ENCODE measurements at regions not wholly inside any gene's neighbourhood (a gene's known extent, or its start where the extent isn't known, plus 50 kb on each side); places are given as distances from the start of the nearest gene placed in this dataset.

DNA sequence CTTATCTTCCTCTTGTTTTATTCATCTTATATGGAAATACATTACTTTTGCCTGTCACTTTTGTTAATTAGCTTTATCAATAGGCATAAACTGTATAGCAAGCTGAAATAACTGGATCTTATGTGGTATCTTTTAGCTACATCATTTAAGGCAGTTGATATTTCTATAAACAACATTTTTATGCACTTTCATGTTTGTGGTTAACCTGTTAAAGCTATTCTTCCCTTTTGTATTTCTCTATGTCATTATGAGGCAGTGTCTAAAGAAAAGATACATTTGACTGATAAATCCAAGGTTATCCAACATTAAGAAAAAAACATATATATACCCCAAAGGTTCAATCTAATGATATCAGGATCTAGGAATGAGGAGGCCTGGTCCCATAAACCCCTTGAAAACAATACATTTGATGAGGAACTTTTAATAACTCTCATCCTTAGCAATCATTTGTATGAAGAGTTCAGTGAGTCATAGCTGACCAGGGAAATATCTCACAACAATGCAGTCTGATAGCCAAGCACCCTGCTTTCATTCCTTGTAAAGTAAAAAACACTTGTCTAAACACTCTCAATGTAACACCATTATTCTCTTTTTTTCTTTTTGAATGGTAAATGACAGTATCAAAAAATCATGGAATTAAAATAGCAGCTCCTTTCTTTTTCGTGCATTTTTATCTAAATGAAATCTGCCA lies 300.9 kb downstream of the NEBL start:
- H4K8ac ChIP-seq (ENCODE audit: extremely low read depth, insufficient read depth, low read length), result no peak overlapping the region
- no peaks in the 10 kb centered on the region for H3K79me1 ChIP-seq (ENCODE audit: low read depth, low read length)
- no peak overlapping the region for H2AFZ ChIP-seq (ENCODE audit: low read length)
- H3K14ac ChIP-seq (ENCODE audit: insufficient read length), result no peak overlapping the region
- H3K9ac ChIP-seq (replicated peaks in 1 of 4; ENCODE audit: extremely low read depth in 1 of 4, low read depth in 3 of 4, low read length in 3 of 4), result no peak overlapping the region
- no peaks in the 10 kb centered on the region; the same call in 1 of the 2 replicates for H3K23me2 ChIP-seq (ENCODE audit: low read depth, low read length)
- FAIRE-seq, result no peak
- H3K27ac ChIP-seq (ENCODE audit: low read depth, low read length), result no peak overlapping the region
- H4K91ac ChIP-seq (replicated peaks; ENCODE audit: insufficient read length, low read length), result no peak overlapping the region
- H2BK12ac ChIP-seq (ENCODE audit: low read depth, low read length), result no peak overlapping the region
- 74% methylated on average over 1 of the region's 1 CpG; no CpG with 5 or more reads in 1 of the 2 experiments for WGBS, 2 experiments (ENCODE audit: extremely low coverage in 1 of 2, insufficient coverage in 1 of 2, insufficient read length in 1 of 2, insufficient replicate concordance in 2 of 2, low coverage in 1 of 2, low lambda C conversion rate in 2 of 2, missing lambda C conversion rate in 1 of 2)
- no peak overlapping the region for H2AK5ac ChIP-seq (ENCODE audit: low read depth, low read length)
- no peaks in the 10 kb centered on the region for H4K20me1 ChIP-seq (replicated peaks in 1 of 2; ENCODE audit: control insufficient read depth in 1 of 2, insufficient read depth in 2 of 2, low read length in 2 of 2)
- no peak overlapping the region for H3K4ac ChIP-seq (replicated peaks; ENCODE audit: insufficient read length, low read depth, low read length)
- H3K4me2 ChIP-seq (ENCODE audit: insufficient read depth in 1 of 2, low read depth in 2 of 2, low read length in 2 of 2), result no peak overlapping the region
- no peaks in the 10 kb centered on the region for H3K27me3 ChIP-seq (replicated peaks in 1 of 4; ENCODE audit: control insufficient read depth in 3 of 4, extremely low read depth in 1 of 4, insufficient read depth in 3 of 4, low read length in 3 of 4)
- no peaks in the 10 kb centered on the region for H3K9me3 ChIP-seq (ENCODE audit: insufficient read depth in 2 of 2, low read depth in 1 of 2, low read length in 1 of 2)
- ChIA-PET POLR2A (ENCODE audit: partially characterized antibody) (interaction anchor here (0.9 kb wide), 1 partner anchor 12 kb away, joined by 3 read pairs; no protein-coding TSS in a partner anchor), CTCF (ENCODE audit: partially characterized antibody) (interaction anchor here (0.6 kb wide), 1 partner anchor 34 kb away, joined by 4 read pairs; no protein-coding TSS in a partner anchor)
- no peak overlapping the region for H3K23ac ChIP-seq (ENCODE audit: insufficient read length)
- H3K4me3 ChIP-seq (ENCODE audit: extremely low read depth in 1 of 4, insufficient read depth in 2 of 4, low read depth in 3 of 4, low read length in 4 of 4), result no peak overlapping the region
- H2BK15ac ChIP-seq (ENCODE audit: low read length), result no peak overlapping the region
- H4K5ac ChIP-seq (ENCODE audit: insufficient read length, low read depth, low read length), result no peak overlapping the region
- H3K18ac ChIP-seq (ENCODE audit: extremely low read depth, low read length), result no peak overlapping the region
- H3K79me2 ChIP-seq (ENCODE audit: control insufficient read depth in 1 of 2, insufficient read depth in 2 of 2, low read length in 2 of 2), result no peaks in the 10 kb centered on the region
- H2BK5ac ChIP-seq (ENCODE audit: low read depth, low read length), result no peak overlapping the region
- no peak overlapping the region for H3K56ac ChIP-seq (replicated peaks; ENCODE audit: insufficient read length, low read depth, low read length)
- H2BK20ac ChIP-seq (ENCODE audit: low read length), result no peak overlapping the region
- H2BK120ac ChIP-seq (replicated peaks; ENCODE audit: low read depth, low read length), result no peak overlapping the region
- H3K36me3 ChIP-seq (ENCODE audit: control insufficient read depth in 2 of 4, insufficient read depth in 4 of 4, low read length in 3 of 4), result no peaks in the 10 kb centered on the region
- peaks cover 0 to 13% (median 5%) of the 10 kb centered on the region in 4 experiments; a peak in 5 of 7 replicates for H3K4me1 ChIP-seq (replicated peaks in 1 of 4; ENCODE audit: control insufficient read depth in 3 of 4, insufficient read depth in 4 of 4, low read length in 3 of 4)
- DNase-seq (ENCODE audit: low read depth in 1 of 2, low spot score in 2 of 2), result no peak
- TF ChIP-seq JUND (IDR thresholded peaks at IDR 0.05; ENCODE audit: low read length) (no peak), HDAC6 (IDR thresholded peaks at IDR 0.05; ENCODE audit: low read depth, low read length) (no peak), ASH2L (IDR thresholded peaks at IDR 0.05; ENCODE audit: low read length) (no peak), TBP (IDR thresholded peaks at IDR 0.05; ENCODE audit: low read depth, low read length) (no peak), ATF3 (IDR thresholded peaks at IDR 0.05; ENCODE audit: insufficient read depth, low read depth, low read length) (no peak), EP300 (IDR thresholded peaks at IDR 0.05; ENCODE audit: borderline replicate concordance in 1 of 2, low read depth in 2 of 2, low read length in 2 of 2) (no peak), RBBP5 (IDR thresholded peaks at IDR 0.05; ENCODE audit: borderline replicate concordance, low read depth, low read length) (no peak), POLR2AphosphoS5 (IDR thresholded peaks at IDR 0.05; ENCODE audit: low read depth, low read length) (no peak), EGR1 (IDR thresholded peaks at IDR 0.05; ENCODE audit: borderline replicate concordance, low read depth, low read length) (no peak), FOSL1 (IDR thresholded peaks at IDR 0.05; ENCODE audit: insufficient read depth, low read depth, low read length) (no peak), RXRA (IDR thresholded peaks at IDR 0.05; ENCODE audit: insufficient read depth, low read depth, low read length) (no peak), EZH2 (IDR thresholded peaks at IDR 0.05; ENCODE audit: low read depth, low read length, severe bottlenecking) (no peak), SP4 (IDR thresholded peaks at IDR 0.05; ENCODE audit: low read length) (no peak), CREB1 (IDR thresholded peaks at IDR 0.05) (no peak)

Data from H1 (cell line).